ENCODE measurements at regions not wholly inside any gene's neighbourhood (a gene's known extent, or its start where the extent isn't known, plus 50 kb on each side); places are given as distances from the start of the nearest gene placed in this dataset.
"Not testable (repeated sequence)": the region's sequence is repeated elsewhere in the genome, so short reads cannot be mapped to it uniquely, and the experiment has no call there.

DNA sequence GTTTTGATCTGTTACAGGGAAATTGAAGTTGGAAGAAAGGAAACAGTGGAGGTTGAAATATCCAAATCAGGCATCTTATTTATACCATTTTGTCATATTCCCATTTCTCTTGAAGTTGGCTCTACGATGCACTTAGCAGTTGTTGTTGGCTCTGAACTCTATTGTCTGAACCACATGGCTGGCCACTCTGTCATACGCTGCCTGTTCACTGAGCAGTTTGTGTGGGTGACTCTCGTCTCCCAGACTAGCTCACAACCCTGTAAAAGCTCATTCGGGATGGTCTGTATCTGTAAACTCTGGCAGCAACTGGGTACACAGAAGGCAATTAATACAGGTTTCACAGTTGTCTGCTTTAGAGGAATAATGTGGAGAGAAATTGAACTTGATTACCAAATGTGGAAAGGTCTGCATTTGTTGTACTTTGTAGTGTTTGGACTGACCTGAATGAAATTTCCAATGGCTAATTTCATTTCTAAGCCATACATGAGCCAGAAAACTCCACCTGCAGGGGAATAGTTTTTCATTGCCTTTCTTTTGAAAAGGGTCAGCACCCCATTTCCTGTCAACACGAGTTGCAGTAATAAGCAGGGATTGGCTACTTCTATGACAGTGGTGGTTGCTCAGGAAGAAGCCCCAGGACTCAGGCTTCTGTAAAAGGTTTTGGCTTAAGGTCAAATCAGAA is 378.2 kb downstream of the OSR1 start:
- no peak for DNase-seq

DNA sequence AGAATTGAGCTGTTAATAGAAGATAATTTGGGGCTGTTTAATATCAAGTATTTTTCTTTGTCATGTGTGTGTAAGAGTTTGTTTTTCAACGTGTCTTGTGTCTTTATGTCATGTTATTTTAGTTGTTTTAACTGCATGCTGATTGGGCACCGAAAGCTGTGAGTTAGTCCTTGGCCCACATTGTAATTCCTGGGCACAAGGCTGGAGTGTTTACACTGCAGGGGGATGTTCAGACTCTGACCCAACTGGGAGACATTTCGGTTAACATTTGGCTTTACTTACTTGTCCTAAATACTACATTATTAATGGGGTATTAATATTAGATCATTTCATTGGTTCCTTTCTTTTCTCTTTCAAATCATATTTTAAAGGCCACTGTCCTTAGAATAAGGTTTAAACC is 381.0 kb downstream of the OSR1 start:
- no peak for DNase-seq

GRCh38 chr2:18976168-18976961 is 382.1 kb downstream of the OSR1 start:
- no peak for DNase-seq

DNA sequence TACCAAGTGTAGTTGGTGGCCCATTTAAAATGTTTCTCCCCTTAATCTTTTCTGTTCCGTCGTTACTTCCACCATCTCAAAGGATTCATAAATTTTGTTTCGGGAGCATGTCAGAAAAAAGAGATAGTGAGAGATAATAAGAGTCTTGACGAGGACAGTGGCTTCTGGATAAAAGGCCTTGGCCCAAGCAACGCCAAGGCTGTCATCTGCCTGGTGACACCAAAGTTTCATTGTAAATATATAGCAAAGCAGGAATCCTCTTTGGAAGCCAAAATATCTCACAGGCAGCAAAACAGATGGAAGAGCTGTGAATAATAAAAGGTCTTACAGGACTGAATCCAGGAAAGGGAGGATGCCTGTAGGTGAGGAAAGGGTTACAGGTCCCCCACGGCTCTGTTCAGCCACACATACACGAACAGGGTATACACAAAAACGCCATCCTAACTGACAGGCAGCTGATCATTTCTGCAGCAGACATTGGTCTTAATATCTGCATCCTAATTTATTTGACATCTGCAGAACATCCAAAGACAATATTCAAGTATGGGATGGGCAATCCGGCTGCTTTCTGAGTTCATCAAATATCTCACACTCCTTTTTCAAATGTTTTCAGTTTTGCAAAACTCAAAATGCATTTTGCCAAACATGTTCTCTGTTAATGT is 382.8 kb downstream of the OSR1 start:
- no peak for DNase-seq

DNA sequence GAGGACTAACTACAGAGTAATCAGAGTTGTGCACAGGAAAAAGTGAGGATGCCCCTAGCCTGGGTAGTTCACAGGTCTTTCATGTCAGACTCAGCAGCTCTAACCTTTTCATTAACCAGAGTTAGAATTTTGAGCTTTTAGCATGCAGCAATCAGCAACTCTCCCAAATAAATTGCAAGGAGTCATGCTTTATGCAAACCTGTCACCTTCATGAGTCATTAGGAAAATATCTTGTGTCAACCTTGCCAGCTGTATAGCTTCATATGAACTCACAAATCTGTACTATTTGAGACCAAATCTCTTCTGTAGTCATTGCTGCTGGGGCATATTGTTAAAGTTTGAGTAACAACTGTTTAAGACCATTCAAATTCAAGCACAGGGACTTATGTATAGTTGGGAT is 382.3 kb upstream of the NT5C1B start:
- DNase-seq = no peak

- DNase-seq = no peak
These were observed 381.7 kb upstream of the NT5C1B start for GRCh38 chr2:18971069-18971378.

- DNase-seq = no peak
These were observed 376.8 kb upstream of the NT5C1B start for GRCh38 chr2:18966131-18966530.

- not testable (repeated sequence) for DNase-seq
These were observed 374.4 kb upstream of the NT5C1B start for GRCh38 chr2:18963739-18964256.

- no peak for DNase-seq
These were observed 372.6 kb upstream of the NT5C1B start for GRCh38 chr2:18961991-18962421.

- no peak for DNase-seq
These were observed 370.8 kb upstream of the NT5C1B start for GRCh38 chr2:18959952-18960717.

DNA sequence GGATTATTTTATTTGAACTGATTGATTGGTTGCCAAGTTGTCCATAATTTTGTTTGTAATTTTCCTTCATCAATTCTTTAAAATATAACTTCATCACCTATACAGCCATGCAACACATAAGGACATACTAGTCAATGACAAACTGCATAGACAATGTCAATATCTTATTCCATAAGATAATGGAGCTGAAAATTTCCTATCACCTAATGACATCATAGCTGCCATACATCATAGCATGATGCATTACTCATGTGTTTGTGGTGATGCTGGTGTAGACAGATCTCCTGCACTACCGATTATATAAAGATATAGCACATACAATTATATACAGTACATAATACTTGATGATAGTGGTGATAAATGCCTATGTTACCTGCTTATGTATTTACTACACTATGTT is 369.8 kb upstream of the NT5C1B start:
- no peak for DNase-seq

DNA sequence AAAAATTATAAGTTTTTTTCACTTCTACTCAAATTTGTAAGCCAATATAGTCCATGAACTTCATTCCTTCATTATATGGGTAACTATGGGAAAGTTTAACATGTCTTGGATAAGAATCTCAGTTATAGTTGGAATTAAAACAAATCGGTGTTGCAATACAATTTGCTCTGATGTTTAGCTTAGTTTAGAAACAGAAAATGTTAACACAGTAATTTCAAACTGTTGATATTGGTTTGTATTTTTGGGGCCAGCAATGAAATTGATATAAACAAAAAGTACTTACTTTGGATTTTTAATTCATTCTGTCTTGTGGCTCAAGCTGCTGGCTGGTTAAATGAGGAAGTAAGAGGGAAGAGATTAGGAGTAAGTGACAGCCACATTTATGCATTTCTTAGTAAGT is 368.5 kb upstream of the NT5C1B start:
- no peak for DNase-seq

DNA sequence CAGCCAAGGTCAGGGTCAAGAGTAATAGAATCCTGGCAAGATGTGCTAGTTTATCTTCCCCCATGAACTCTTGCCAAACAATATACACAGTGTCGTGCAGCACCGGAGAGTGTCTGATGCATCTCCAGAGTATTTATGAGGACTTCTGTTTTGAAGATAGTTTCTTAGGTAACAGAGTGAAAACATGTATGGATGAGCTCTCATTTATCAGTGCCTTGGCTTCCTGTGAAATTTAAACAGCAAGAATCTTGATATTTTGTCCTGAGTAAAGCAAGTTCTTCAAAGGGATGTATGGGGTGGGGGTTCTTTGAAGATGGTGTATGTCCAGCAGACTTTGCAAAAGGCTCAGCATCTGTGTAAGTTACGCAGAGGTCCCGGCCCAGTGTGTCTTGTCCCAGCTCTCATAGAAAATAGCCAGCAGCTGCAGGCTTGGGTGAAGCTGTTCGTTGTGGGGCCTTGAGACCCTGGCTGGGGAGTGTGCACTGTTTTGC is 361.0 kb upstream of the NT5C1B start:
- DNase-seq = no peak

GRCh38 chr2:18949871-18950270 is 360.5 kb upstream of the NT5C1B start:
- DNase-seq = no peak

GRCh38 chr2:18940184-18940583 is 350.8 kb upstream of the NT5C1B start:
- no peak for DNase-seq

GRCh38 chr2:18939740-18940139 is 350.4 kb upstream of the NT5C1B start:
- DNase-seq = not testable (repeated sequence)

DNA sequence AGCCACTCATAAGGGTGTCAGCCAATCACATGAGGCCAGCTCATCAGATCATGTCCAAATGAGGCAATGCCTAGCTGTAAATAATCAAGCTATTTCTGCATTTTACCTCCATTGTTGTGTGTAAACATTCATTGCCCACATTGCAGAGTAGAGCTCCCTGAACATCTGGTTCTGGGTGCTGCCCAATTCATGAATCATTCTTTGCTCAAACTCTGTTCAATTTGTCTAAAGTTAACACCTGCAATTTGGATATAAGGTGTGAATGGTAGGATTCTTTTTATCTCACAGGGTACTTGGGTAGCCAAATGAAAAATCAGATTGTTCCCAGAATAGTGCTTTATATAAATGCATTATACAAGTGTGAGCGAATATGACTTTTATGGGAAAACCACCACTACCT is 345.5 kb upstream of the NT5C1B start:
- DNase-seq = no peak

GRCh38 chr2:18932853-18933252 is 343.5 kb upstream of the NT5C1B start:
- peak in 1 of 2 donors; percentile 3 for DNase-seq

DNA sequence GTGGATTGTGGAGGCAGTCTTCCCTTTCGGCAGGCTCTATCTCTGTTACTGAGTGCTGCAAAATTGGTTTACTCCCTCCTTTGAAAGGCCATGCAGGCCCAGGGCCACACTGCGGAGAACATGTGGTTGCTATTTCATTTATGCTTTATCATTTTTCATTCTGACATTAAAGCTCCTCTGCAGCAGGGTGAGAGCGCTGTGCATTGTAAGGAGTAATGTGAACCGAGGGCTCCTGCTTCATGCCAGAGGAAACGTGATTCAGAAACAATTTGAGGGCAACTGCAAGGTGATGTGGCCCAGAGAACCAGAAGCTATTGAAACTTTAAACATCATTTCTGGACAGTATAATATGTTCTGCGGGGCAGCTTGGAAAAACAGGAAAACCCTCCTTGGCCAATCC is 341.6 kb upstream of the NT5C1B start:
- DNase-seq = no peak

DNA sequence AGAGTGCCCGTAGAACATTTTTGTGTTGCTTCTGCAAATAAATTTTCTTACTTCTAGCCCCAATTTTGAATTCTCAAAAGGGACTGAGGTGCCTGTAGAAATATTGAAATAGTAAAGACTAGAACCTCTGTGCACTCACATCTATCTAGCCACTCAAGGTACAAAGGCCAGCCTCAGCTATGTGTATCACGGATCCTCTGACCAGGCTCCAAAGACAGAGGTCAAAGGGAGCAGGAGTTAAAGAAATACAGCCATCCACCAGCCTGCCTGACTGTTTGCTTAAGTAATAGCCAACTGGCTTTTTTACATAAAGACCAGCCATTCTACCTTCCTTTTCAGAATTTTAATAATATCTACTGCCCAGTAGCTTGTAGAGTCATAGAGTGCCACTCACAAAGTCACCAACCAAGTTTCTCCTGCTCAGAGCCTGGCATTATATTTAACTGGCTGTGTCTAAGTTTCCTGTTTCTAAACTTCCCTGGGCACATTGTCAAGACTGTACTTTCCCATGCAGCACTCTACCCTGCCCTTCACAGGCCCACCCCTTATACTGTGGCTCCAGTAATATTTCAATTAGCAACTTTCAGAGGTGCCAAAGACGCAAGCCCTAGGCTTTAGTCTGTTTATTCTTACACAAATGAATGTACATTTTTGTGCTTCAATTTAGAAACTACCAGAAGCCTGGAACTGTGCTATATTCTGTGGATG is 338.3 kb upstream of the NT5C1B start:
- DNase-seq = no peak

DNA sequence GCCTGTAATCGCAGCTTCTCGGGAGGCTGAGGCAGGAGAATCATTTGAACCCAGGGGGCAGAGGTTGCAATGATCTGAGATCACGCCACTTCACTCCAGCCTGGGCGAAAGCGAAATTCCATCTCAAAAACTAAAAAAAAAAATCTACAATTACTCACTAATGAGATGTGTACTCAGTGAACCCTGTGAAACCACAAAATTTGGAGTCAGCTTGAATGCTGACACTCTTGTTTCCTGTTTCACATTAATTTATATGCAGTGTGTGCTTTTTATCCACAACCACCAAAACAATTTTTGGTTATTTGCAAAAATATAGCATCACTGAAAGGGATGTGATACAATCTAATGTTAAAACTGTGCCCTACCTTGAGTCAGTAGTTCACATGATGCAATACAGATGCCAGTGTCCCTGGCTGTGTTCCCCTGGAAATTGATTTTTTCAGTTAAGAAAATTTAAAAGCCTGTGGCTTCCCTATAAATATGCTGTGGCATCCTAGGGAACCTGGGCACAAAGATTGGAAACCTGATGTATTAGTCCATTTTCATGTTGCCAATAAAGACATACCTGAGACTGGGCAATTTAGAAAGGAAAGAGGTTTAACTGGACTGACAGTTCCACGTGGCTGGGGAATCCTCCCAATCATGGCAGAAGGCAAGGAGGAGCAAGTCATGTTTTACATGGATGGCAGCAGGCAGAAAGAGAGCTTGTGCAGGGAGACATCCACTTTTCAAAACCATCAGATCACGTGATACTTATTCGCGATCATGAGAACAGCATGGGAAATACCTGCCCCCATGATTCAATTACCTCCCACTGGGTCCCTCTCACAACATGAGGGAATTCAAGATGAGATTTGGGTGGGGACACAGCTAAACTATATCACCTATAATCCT is 337.5 kb upstream of the NT5C1B start:
- DNase-seq = no peak

Measured in hippocampal formation (tissue), 2 donors.